Myocyte (in vitro differentiated cells): ENCODE measurements at regions not wholly inside any gene's neighbourhood (a gene's known extent, or its start where the extent isn't known, plus 50 kb on each side); places are given as distances from the start of the nearest gene placed in this dataset.

Source experiments
- DNase-seq: peaks from one replicate; pipeline ENCODE4 v3.0.0-alpha.2; 2012; ENCODE audit warnings: low read depth

GRCh38 chr5:116389601-116390000 is 185.0 kb downstream of the SEMA6A start:
- no peak for DNase-seq

DNA sequence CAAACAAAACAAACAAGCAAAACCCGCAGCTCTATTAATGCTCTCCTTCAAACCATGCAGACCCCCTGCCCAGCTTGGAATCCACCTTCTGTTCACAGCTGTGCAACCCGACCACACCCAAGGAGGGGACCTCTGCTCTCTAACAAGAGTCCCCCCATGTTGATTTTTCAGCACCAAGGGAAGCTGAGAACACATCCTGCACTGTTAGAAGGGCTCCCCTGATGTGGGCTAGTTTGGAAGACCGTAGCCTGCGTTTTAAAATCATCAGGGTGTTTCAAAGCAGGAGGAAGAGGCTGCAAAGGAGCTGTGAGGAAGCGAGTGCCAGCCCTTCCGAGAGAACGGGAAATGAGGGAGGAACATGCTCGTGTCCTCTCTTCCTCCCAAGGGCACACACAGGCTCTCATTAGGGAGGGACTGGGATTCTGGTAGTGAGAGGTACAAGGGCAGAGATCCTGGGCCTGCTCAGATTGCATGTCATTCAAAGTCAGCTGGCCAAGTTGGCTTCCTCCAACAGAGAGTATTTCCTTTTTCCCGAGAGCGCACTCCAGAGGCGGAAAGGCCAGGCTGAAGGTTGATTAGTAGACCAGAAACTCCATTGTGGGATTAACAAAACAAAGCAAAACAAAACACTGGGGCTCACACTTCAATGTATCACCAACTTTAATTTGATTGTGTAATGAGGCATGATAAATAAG is 185.9 kb downstream of the SEMA6A start:
- no peak for DNase-seq

GRCh38 chr5:116387738-116388137 is 186.9 kb downstream of the SEMA6A start:
- no peak for DNase-seq

- DNase-seq, result no peak
Measured at GRCh38 chr5:116386633-116387032, 188.0 kb downstream of the SEMA6A start.

DNA sequence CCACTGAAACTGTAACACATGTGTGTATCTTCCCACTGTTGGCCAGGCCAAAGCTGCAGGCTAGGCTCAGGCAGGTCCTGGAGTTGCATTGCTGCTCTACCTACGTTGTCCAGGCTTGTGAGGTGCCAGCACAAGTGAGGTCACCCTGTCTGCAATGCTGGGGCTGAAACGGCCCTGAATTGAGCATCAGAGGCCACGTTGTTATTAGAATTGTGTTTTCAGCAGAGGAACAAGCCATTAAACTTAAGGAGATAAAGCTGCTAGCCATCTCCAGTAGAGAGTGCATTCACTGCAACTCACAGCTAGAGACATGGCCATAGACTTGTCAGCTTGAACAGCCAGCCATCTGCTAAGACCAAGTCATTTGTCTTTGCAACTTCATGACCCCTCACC is 191.8 kb downstream of the SEMA6A start:
- DNase-seq, result no peak

- DNase-seq, result no peak
Measured at GRCh38 chr5:116382032-116382873, 192.4 kb downstream of the SEMA6A start.

DNA sequence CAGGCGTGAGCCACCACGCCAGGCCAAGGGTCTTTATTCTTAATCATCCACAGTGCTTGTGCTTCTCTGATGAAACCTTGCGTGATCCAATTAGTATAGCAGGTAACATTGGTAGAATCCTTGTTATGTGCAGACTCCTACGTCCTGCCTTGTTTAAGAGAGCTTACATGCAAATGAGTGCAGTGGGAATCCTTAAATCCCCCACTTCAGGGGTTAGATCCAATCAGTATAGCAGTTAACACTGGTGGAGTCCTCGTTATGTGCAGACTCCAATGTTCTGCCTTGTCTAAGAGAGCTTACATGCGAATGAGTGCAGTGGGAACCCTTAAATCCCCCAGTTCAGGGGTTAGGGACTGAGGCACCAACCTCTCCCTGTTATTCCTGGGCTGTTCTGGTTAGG is 193.4 kb downstream of the SEMA6A start:
- DNase-seq, result no peak

GRCh38 chr5:116380621-116381020 is 194.0 kb downstream of the SEMA6A start:
- DNase-seq, result peak; percentile 80

- DNase-seq, result peak; percentile 50
Measured at GRCh38 chr5:116379306-116379705, 195.3 kb downstream of the SEMA6A start.

DNA sequence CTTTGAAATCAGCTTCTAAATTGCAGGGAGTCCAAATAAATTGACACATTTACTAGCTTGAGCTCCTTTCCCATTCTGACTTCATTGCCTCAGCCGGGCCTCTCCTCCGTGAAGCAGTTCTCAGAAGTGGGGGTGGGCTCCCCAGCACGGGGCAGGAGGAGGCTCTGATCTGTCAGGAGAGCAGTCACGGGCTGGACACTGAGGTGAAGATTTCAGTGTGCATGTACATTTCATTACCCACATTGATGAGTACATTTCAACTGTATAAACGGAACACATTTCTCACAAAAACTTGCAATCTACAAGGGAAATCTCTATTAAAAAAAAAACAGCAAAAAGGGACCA is 195.9 kb downstream of the SEMA6A start:
- no peak for DNase-seq

GRCh38 chr5:116378007-116378776 is 196.4 kb downstream of the SEMA6A start:
- DNase-seq, result peak; percentile 94

GRCh38 chr5:116377276-116378006 is 197.2 kb downstream of the SEMA6A start:
- DNase-seq, result peak; percentile 82

GRCh38 chr5:116375926-116376325 is 198.7 kb downstream of the SEMA6A start:
- DNase-seq, result peak; percentile 85

DNA sequence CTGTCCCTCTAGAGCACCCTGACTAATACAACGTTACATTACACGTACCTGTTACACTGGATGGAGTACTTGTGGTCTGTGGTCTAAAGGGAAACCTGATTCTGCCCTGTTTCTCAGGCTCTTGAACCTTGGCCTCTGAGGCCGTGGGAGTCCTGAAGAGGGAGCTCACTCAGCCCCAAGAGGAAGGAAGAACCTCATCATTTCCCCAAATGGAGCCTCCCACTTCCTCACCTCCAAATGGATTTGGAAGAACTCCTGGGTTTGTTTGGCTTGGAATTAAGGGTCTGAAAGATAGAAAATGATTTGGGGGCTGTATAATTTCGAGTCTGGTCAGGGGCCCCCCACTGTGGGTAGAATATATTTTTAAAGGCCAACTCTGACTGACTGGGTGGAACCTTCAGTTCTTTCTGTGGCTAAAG is 200.2 kb downstream of the SEMA6A start:
- peak; percentile 44 for DNase-seq

DNA sequence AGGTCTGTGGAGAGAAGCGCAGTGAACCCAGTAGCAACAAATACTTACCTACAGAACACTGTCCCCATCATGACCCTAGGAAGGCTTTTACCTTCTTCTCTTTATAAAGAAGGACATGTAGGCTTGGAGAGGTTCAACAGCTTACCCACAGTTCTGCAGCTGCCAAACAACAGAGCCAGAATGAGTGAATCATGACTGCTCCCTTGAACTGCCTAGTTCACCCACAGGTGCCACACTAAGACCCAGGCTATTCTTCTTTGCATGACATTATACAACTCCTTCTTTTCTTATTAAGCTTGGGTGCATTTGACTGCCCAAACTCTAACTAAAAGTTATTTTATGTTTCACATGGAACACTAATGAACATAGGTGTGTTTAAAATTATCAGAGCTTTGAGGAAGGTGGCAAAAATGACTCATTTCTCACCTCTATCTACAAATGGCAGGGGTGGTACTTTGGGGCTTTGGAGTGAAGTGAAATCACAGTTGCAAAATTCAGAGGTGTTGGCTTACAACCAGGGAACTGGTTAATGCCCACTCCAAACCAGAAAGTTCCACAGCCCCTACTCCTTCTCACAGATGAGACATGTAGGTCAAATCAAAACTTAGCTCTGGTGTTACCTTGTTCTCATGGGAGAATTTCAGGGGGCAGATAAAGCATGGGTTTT is 201.6 kb downstream of the SEMA6A start:
- peak; percentile 69 for DNase-seq

- DNase-seq, result no peak
Measured at GRCh38 chr5:116371935-116372334, 202.7 kb downstream of the SEMA6A start.

GRCh38 chr5:116371431-116371830 is 203.2 kb downstream of the SEMA6A start:
- no peak for DNase-seq

GRCh38 chr5:116370886-116371285 is 203.7 kb downstream of the SEMA6A start:
- DNase-seq, result no peak

DNA sequence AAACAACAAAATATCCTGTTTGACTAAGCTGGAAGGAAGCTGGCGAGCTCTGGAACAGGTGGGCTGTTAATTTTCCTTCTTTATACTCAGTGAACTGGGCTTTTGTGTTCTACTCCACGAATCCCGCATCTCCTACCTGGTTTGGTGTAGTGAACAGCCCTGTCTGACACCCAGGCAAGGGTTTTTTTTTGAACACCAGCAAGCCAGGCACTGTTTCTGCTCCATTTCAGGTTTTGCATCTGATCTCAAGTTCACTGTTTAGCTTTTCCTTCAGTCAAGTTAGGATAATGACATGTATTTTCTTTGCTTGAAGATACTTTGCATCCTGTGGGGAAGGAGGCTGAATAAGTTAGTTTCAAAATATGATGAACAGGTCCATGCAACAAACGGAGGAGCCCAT is 204.5 kb downstream of the SEMA6A start:
- DNase-seq, result no peak

DNA sequence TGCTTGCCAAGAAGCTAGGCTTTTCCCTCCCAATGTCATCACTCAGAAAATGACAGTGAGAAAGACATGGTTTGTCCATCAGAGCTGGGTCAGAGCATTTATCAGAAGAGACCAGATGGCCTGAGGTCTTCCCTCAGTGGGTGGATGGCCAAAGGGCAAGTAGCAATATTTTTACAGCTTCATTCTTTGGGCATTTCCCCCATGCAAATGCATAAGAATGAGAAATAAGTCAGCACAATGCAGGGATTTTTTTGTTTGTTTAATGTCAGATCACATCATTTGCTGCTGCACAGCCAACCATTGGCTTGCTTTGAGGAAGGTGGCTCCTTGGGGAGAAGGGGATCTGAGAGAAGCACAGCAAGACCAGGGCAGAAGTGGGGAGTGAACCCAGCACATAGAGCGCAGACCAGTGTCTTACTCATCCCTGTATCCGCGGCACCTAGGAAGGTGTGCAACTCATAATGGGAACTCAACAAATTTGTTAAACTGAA is 209.6 kb downstream of the SEMA6A start:
- DNase-seq, result no peak

DNA sequence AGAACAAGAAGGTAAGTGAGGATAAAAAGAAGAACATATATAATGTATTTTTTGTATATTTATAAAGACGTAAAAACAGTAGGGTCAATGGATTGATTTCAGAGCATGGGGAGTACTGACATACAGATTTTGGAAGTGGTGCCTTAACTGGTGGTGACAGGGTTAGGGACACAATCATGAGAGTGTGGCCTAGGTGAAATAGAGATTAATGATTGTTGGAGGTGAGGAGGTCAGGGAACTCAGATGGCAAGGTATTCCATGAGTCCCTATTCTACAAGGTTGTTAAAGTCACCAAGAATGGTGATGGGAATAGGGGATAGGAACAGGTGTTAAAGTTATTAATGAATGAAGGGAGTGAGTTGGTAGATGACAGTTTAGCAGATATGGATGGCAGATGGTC is 210.8 kb downstream of the SEMA6A start:
- no peak for DNase-seq
